ENCODE measurements at regions not wholly inside any gene's neighbourhood (a gene's known extent, or its start where the extent isn't known, plus 50 kb on each side); places are given as distances from the start of the nearest gene placed in this dataset.

DNA sequence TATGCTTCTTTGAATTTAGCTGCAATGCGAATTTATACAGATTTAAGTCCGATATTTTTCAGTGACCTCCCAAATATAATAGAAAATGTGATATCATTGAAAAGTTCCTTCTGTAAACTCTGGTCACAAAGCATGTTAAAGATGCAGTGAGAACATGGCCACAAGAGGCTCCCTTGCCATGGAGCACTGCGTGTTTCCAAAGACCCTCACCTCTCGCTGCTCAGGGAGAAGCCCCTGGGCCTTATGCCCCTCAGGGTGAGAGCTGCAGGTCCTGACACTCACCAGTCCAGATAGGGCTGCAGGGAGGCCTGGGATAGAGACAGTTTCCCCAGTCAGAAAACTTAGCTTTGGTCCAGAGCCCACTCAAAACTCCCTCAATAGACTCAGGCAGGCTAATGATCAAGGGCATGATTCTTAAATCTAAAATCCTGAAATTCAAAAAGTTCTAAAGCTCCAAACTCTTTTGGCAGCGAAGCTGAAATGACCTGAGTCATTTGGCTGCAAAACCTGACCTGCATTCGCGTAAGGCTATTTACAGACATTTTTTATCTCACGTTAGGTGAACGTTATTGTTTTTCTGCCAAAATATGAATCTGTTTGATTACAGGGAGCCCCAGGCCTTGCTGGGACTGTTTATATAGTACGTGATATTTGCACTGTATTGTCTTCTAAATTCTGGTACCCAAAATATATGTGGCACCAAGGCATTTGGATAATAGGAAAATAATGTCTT is 67.8 kb downstream of the CAPZA3 start:
- no peak for TF ChIP-seq POLR2AphosphoS5 (IDR thresholded peaks at IDR 0.05; ENCODE audit: insufficient read depth in 1 of 2, low read depth in 1 of 2)
- no peak for TF ChIP-seq POLR2A (IDR thresholded peaks at IDR 0.05)
- TF ChIP-seq, protein P1, sequence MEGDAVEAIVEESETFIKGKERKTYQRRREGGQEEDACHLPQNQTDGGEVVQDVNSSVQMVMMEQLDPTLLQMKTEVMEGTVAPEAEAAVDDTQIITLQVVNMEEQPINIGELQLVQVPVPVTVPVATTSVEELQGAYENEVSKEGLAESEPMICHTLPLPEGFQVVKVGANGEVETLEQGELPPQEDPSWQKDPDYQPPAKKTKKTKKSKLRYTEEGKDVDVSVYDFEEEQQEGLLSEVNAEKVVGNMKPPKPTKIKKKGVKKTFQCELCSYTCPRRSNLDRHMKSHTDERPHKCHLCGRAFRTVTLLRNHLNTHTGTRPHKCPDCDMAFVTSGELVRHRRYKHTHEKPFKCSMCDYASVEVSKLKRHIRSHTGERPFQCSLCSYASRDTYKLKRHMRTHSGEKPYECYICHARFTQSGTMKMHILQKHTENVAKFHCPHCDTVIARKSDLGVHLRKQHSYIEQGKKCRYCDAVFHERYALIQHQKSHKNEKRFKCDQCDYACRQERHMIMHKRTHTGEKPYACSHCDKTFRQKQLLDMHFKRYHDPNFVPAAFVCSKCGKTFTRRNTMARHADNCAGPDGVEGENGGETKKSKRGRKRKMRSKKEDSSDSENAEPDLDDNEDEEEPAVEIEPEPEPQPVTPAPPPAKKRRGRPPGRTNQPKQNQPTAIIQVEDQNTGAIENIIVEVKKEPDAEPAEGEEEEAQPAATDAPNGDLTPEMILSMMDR (IDR thresholded peaks at IDR 0.05) = no peak

Measured in vagina (tissue), 2 donors.